Bronchial epithelial cell (primary cell): ENCODE measurements at regions not wholly inside any gene's neighbourhood (a gene's known extent, or its start where the extent isn't known, plus 50 kb on each side); places are given as distances from the start of the nearest gene placed in this dataset.
"Not testable (repeated sequence)": the region's sequence is repeated elsewhere in the genome, so short reads cannot be mapped to it uniquely, and the experiment has no call there.

Source experiments
- DNase-seq: peaks from one replicate; pipeline ENCODE4 v3.0.0-alpha.2; 2010; ENCODE audit warnings: low read depth
- FAIRE-seq: peaks from 2 replicates; lab custom pipeline; 2011; peaks lifted over from hg19 to GRCh38; lab: Jason Lieb, UNC
- H3K27me3 ChIP-seq: 2 replicates; pipeline ENCODE4 v1.5.1; 2011; ENCODE audit warnings: low read length; ENCODE audit not compliant: control insufficient read depth, insufficient read depth
- H3K36me3 ChIP-seq: 2 replicates; pipeline ENCODE4 v1.5.1; 2011; ENCODE audit warnings: low read length; ENCODE audit not compliant: control insufficient read depth, insufficient read depth
- H3K4me3 ChIP-seq: 2 replicates; pipeline ENCODE4 v1.5.1; 2011; ENCODE audit warnings: mild to moderate bottlenecking, low read depth, low read length, control low read depth
- TF ChIP-seq, protein P1 (sequence below): IDR thresholded peaks from 2 replicates; pipeline ENCODE4 v1.5.1; 2011; ENCODE audit warnings: mild to moderate bottlenecking, moderate library complexity, low read length, control low read depth, inconsistent platforms; ENCODE audit not compliant: insufficient read depth, severe bottlenecking

DNA sequence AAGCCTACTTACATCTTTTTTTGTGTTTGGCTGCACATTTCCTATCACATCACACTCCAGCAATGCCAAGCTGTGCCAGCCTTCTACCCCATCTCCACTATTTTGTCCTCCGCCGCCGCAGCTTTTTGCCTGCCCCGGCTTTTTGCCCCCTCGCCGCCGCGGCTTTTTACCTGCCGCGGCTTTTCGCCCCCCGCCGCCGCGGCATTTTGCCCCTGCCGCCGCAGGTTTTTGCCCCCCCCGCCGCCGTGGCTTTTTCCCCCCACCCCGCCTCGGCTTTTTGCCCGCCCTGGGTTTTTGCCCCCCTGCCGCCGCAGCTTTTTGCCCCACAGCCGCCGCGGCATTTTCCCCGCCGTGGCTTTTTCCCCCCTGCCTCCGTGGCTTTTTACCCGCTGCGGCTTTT lies 506.0 kb downstream of the ZNF37A start:
- TF ChIP-seq, protein P1, sequence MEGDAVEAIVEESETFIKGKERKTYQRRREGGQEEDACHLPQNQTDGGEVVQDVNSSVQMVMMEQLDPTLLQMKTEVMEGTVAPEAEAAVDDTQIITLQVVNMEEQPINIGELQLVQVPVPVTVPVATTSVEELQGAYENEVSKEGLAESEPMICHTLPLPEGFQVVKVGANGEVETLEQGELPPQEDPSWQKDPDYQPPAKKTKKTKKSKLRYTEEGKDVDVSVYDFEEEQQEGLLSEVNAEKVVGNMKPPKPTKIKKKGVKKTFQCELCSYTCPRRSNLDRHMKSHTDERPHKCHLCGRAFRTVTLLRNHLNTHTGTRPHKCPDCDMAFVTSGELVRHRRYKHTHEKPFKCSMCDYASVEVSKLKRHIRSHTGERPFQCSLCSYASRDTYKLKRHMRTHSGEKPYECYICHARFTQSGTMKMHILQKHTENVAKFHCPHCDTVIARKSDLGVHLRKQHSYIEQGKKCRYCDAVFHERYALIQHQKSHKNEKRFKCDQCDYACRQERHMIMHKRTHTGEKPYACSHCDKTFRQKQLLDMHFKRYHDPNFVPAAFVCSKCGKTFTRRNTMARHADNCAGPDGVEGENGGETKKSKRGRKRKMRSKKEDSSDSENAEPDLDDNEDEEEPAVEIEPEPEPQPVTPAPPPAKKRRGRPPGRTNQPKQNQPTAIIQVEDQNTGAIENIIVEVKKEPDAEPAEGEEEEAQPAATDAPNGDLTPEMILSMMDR = no peak
- Histone ChIP-seq H3K27me3 (no peaks in the 10 kb centered on the region), H3K4me3 (no peak overlapping the region), H3K36me3 (no peaks in the 10 kb centered on the region)
- no peak for DNase-seq
- FAIRE-seq = no peak

DNA sequence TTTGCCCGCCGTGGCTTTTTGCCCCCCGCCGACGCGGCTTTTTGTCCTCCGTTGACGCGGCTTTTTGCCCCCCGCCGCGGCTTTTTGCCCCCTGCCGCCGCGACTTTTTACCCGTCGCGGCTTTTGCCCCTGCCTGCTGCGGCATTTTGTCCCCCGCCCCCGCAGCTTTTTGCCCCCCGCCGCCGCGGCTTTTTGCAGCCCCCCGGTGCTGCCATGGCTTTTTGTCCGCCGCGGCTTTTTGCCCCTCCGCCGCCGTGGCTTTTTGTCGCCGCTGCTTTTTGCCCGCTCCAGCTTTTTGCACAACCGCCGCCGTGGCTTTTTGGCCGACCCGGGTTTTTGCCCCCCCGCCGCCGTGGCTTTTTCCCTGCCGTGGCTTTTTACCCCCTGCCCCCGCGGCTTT lies 506.6 kb downstream of the ZNF37A start:
- TF ChIP-seq, protein P1 = no peak
- DNase-seq (no peak), FAIRE-seq (no peak)
- no peak overlapping the region for H3K4me3 ChIP-seq
- no peaks in the 10 kb centered on the region for H3K36me3 ChIP-seq
- no peaks in the 10 kb centered on the region for H3K27me3 ChIP-seq

DNA sequence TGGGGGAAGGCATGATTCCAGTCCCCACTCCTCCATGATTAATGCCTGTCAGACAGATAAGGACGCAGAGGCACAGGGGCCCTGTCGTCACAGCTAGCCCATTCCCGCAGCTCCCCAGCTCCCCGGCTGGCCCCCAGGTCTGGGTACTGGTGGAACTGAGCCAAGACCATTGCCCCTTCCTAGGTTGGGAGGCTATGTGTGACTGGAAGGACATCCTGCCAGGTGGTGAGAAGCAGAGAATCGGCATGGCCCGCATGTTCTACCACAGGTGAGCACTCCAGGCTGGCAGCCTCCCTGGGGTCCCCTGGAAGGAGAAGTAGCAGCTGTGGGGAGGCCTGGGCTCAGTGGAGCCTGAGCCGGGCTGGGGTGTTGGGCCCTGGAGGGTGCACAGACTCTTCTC lies 509.5 kb downstream of the ZNF37A start:
- DNase-seq, H3K4me3 ChIP-seq, H3K27me3 ChIP-seq, FAIRE-seq, H3K36me3 ChIP-seq: not testable (repeated sequence)

DNA sequence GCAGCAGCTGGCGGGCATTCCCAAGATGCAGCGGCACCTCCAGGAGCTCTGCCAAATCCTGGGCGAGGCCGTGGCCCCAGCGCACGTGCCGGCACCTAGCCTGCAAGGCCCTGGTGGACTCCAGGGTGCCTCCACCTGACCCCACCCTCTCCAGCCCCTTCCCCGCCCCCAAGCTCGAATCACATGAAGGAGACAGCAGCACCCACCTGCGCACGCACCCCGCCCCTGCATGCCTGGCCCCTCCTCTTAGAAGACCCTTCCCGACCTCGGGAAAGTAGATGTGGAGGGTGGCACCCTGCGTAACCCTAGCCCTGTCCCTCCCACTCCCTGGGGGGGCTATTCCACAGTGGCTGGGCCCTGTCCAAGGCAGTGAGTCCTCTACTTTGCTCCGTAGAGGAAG lies 510.3 kb downstream of the ZNF37A start:
- not testable (repeated sequence) for DNase-seq, H3K27me3 ChIP-seq, H3K4me3 ChIP-seq, H3K36me3 ChIP-seq, FAIRE-seq

DNA sequence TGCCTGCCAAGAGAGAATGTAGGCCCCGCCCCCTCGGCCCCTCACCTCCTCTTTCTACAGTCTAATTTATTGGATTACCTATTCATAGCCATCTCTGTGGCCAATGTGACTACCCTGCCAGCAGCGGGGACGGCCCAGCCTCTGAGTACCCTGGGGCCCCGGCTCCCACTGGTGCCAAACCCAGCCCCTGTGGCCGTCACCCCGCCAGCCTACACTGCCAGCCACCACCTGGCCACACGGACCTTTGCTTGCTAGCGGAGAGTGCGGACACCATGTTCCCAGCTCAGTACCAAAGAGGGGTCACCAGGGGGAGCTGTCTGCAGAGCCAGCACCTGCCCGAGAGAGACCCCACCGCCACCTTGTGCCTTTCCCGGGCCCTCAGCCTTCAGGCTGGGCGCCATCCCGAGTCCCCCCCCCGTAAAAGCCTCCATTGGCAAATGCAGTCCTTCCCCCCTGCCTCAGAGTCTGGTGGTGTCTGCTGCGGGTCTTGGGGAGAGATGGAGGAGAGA lies 511.1 kb downstream of the ZNF37A start:
- TF ChIP-seq, protein P1 = no peak
- no peak overlapping the region for H3K4me3 ChIP-seq
- no peaks in the 10 kb centered on the region for H3K36me3 ChIP-seq
- no peaks in the 10 kb centered on the region for H3K27me3 ChIP-seq
- FAIRE-seq (no peak), DNase-seq (no peak)

DNA sequence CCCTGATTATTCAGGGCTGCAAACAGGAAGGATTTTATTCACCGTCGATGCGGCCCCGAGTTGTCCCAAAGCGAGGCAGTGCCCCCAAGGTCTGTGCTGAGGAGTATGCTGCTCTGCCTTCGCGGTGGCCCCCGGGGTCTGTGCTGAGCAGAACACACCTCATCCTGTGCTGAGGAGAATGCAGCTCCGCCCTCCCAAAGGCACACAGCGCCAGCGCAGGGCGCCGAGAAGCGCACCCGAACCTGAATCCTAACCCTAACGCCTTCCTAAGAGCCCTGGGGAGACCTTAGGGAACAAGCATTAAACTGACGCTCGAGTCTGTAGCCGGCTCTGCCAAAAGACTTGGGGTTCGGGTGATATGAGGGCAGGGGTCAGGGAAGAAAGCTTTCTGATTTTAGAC lies 521.5 kb downstream of the ZNF37A start:
- not testable (repeated sequence) for FAIRE-seq, DNase-seq

DNA sequence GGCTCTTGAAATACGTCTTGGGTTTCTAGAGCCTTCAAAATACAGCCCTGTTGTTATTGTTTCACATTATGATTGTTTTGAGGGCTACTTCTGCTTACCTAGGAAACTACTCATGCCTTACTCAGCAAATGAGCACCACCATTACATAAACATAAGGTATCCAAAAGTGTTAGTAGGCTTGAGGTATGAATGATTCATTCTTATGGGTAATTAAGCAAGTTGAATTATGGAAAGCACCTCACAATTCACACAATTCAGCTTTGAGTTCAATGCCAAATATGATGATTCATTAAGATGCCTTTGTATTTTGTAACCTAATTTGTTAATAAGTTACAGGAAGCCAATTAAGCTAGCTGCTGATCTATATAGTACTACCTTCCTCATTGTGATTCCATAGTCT lies 525.7 kb downstream of the ZNF37A start:
- H3K27me3 ChIP-seq, H3K4me3 ChIP-seq, H3K36me3 ChIP-seq, FAIRE-seq: not testable (repeated sequence)
- DNase-seq = peak; percentile 42

More for the DNA sequence above, 521.5 kb downstream of the ZNF37A start:
- H3K36me3 ChIP-seq, H3K4me3 ChIP-seq, H3K27me3 ChIP-seq: not testable (repeated sequence)

DNA sequence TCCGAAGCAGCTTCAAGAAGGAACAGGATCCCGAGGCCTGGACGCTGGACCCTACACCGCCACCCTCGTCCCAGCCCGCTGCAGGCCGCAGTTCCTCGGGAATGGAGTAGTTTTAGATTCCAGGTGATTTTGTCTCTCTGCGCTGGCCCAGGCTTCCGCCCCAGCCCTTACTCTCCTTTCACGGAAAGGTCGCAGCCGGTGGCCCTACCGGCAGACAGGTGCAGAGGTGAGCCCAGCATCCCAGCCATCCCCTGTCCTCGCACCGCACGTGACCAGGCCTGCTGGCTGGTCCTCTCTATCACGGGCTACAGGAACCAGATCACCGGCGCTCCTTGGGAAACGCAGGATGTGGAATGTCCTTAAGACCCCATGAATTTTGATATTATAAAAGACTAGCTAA lies 541.5 kb downstream of the ZNF37A start:
- H3K36me3 ChIP-seq, H3K4me3 ChIP-seq, H3K27me3 ChIP-seq, FAIRE-seq, DNase-seq: not testable (repeated sequence)
